ENCODE measurements at regions not wholly inside any gene's neighbourhood (a gene's known extent, or its start where the extent isn't known, plus 50 kb on each side); places are given as distances from the start of the nearest gene placed in this dataset.

DNA sequence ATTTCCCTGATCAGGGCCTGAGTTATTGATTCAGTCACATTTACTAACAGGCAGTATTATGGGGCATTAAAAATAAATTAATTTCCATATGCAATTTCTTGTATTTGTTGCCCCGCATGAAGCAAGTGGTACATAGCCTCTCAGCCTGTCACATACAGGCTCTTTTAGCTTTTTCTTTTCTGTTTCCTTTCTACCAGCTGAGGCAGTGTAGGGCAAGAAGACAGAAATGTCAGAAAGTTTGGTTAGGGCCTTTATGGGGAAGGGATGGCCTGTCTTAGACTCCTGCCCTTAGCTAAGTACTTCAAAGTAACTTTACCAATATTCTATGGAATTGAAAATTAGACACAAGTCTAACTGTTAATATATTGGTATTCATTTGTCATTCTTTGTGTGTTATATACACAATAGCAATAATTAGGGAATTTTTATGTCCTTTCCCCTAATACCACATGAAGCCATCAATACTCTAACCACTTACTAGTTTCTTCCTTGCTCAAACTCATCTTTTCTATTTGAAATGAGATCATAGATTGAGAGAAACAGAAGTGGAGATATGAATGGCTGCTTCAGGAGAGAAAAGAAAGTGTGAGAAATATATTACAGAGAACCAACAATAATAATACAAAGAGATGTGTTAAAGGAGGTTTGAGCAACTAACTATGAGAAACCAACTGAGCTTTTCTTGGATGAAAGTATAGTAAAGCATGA is 669.6 kb downstream of the PCDH17 start:
- no peak for DNase-seq (ENCODE audit: low read depth)
- TF ChIP-seq, protein P1, sequence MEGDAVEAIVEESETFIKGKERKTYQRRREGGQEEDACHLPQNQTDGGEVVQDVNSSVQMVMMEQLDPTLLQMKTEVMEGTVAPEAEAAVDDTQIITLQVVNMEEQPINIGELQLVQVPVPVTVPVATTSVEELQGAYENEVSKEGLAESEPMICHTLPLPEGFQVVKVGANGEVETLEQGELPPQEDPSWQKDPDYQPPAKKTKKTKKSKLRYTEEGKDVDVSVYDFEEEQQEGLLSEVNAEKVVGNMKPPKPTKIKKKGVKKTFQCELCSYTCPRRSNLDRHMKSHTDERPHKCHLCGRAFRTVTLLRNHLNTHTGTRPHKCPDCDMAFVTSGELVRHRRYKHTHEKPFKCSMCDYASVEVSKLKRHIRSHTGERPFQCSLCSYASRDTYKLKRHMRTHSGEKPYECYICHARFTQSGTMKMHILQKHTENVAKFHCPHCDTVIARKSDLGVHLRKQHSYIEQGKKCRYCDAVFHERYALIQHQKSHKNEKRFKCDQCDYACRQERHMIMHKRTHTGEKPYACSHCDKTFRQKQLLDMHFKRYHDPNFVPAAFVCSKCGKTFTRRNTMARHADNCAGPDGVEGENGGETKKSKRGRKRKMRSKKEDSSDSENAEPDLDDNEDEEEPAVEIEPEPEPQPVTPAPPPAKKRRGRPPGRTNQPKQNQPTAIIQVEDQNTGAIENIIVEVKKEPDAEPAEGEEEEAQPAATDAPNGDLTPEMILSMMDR (conservative IDR thresholded peaks at IDR 0.05; ENCODE audit: low read depth, low read length), result no peak
- no peak overlapping the region for H3K4me3 ChIP-seq (ENCODE audit: low read length)

DNA sequence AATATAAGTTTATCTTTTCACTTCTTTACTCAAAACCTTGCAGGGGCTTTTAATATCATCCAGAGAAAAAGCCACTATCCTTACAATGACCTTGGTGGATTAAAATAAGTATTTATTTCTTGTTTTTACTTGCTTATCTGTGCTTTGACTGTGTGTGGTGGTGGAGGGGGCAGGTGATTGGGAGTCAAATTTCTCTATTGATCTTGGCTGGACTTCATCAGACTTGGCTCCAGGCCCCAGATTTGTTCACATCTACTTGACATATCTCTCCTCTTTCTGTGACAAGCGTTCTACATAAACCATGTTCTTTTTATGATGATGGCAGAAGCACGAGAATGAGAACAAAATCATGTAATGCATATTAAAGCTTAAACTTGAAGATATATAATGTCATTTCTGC is 670.8 kb downstream of the PCDH17 start:
- TF ChIP-seq, protein P1 (conservative IDR thresholded peaks at IDR 0.05; ENCODE audit: low read depth, low read length), result no peak

DNA sequence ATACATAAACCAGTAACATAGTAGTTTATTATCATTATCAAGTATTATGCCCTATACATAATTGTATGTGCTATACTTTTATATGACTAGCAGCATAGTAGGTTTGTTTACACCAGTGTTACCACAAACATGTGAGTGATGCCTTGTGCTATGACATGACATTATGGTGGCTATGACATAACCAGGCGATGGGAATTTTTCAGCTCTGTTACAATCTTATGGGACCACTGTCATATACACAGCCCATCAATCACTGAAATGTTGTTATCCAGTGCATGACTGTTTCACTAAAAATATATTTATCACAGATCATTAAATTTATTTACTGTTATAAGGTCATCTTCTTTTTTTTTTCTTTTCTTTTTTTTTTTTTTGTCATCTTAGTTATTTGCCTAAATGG is 674.5 kb downstream of the PCDH17 start:
- TF ChIP-seq, protein P1 (conservative IDR thresholded peaks at IDR 0.05; ENCODE audit: low read depth, low read length), result no peak
- DNase-seq (ENCODE audit: low read depth), result no peak
- H3K4me3 ChIP-seq (ENCODE audit: low read length), result no peak overlapping the region

More for the DNA sequence above, 670.8 kb downstream of the PCDH17 start:
- H3K4me3 ChIP-seq (ENCODE audit: low read length), result no peak overlapping the region
- DNase-seq (ENCODE audit: low read depth), result no peak

DNA sequence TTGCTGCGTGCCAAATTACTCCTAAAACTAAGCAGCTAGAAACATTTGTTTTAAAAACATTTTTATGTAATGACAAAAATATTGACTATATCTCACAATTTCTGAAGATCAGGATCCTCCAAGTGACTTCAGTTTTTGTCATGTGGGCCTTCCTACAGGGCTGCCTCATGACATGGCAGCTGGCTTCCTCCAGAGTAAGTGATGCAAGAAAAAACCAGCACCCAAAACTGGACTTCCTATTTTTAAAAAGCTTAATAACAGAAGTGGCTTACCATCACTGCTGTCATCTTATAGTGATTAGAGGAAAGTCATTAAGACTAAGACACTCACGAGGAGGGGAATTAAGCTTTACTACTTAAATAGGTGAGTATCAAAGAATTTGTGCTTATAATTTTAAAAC is 681.7 kb downstream of the PCDH17 start:
- DNase-seq (ENCODE audit: low read depth), result no peak
- TF ChIP-seq, protein P1 (conservative IDR thresholded peaks at IDR 0.05; ENCODE audit: low read depth, low read length), result no peak
- no peak overlapping the region for H3K4me3 ChIP-seq (ENCODE audit: low read length)

DNA sequence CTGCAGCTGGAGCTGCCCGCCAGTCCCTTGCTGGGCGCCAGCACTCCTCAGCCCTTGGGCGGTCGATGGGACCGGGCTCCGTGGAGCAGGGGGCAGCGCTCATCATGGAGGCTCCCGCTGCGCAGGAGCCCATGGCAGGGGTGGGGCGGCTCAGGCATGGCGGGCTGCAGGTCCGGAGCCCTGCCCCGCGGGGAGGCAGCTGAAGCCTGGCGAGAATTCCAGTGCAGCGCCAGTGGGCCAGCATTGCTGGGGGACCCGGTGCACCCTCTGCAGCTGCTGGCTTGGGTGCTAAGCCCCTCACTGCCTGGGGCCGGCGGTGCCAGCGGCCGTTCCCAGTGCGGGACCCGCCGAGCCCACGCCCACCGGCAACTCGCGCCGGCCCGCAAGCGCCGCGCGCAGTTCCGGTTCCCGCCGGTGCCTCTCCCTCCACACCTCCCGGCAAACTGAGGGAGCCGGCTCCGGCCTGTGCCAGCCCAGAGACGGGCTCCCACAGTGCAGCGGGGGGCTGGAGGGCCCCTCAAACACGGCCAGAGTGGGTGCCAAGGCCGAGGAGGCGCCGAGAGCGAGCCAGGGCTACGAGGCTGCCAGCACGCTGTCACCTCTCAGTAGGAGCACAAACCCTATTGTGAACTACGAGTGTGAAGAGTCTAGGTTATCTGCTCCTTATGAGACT is 687.1 kb downstream of the PCDH17 start:
- TF ChIP-seq, protein P1 (conservative IDR thresholded peaks at IDR 0.05; ENCODE audit: low read depth, low read length), result no peak
- DNase-seq (ENCODE audit: low read depth), result no peak
- H3K4me3 ChIP-seq (ENCODE audit: low read length), result no peak overlapping the region

DNA sequence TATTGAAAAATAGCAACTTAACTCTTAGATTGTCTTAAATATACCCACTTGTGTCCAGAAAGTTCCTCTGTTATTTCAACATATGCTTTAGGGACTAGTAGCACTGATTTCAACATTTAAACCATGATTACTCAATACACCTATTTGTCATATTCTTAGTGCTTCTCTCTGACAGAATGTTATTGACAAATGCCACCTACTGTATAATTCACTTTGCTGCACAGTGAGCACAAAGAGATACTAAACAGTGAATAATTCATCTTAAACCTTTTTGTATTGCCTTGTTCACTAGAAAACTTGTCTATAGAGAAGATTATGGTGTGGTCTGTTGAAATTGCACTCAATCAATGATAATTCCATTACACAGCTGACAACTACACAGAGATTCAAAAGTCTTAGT is 692.6 kb downstream of the PCDH17 start:
- H3K4me3 ChIP-seq (ENCODE audit: low read length), result no peak overlapping the region
- DNase-seq (ENCODE audit: low read depth), result no peak
- TF ChIP-seq, protein P1 (conservative IDR thresholded peaks at IDR 0.05; ENCODE audit: low read depth, low read length), result no peak

DNA sequence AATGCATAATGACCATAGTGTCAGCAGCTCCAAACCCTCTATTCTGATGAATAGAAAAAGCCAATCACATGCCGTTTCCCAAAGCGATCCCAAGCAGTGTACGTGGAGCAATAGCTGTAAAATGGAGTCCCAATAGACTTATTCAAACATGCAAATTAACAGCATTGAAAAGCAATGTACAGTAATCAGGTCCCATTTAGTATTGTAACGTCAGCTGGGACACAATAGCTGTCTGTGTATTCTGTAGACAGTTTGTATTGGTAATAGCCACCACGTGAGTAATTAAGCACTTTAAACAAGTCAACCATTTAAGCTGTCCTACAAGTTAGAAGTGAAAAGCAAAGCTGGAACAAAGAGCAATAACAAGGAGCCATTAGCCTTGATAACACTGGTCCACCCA is 698.2 kb downstream of the PCDH17 start:
- no peak overlapping the region for H3K4me3 ChIP-seq (ENCODE audit: low read length)
- TF ChIP-seq, protein P1 (conservative IDR thresholded peaks at IDR 0.05; ENCODE audit: low read depth, low read length), result no peak
- DNase-seq (ENCODE audit: low read depth), result no peak
